ENCODE measurements at regions not wholly inside any gene's neighbourhood (a gene's known extent, or its start where the extent isn't known, plus 50 kb on each side); places are given as distances from the start of the nearest gene placed in this dataset.

DNA sequence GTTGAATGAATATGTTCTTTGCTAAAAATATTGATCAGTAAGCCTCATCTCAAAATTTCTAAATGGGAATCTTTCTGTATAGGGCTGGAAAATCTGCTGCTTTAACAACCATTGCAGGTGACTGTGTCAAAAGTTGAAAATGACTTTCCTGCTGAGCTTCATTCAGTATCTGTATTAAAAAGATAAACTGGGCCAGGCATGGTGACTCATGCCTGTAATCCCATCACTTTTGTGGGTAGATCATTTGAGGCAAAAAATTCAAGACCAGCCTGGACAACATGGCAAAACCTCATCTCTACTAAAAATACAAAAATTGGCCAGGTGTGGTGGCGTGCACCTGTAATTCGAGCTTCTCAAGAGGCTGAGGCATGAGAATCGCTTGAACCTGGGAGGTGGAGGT lies 213.7 kb upstream of the SYT10 start:
- TF ChIP-seq, protein P1, sequence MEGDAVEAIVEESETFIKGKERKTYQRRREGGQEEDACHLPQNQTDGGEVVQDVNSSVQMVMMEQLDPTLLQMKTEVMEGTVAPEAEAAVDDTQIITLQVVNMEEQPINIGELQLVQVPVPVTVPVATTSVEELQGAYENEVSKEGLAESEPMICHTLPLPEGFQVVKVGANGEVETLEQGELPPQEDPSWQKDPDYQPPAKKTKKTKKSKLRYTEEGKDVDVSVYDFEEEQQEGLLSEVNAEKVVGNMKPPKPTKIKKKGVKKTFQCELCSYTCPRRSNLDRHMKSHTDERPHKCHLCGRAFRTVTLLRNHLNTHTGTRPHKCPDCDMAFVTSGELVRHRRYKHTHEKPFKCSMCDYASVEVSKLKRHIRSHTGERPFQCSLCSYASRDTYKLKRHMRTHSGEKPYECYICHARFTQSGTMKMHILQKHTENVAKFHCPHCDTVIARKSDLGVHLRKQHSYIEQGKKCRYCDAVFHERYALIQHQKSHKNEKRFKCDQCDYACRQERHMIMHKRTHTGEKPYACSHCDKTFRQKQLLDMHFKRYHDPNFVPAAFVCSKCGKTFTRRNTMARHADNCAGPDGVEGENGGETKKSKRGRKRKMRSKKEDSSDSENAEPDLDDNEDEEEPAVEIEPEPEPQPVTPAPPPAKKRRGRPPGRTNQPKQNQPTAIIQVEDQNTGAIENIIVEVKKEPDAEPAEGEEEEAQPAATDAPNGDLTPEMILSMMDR (IDR thresholded peaks at IDR 0.05; ENCODE audit: insufficient read depth, low read depth, low read length) = no peak
- no peak for TF ChIP-seq EZH2 (IDR thresholded peaks at IDR 0.05; ENCODE audit: insufficient read depth, low read length)

Data from astrocyte (in vitro differentiated cells and primary cell).